Esophagus muscularis mucosa (tissue), 4 donors: ENCODE measurements at regions not wholly inside any gene's neighbourhood (a gene's known extent, or its start where the extent isn't known, plus 50 kb on each side); places are given as distances from the start of the nearest gene placed in this dataset.

ENCODE experiments used
- DNase-seq: peaks from one replicate; pipeline ENCODE4 v3.0.0-alpha.2; 2017; ENCODE audit errors: extremely low spot score
- H3K27ac ChIP-seq, 4 donors: fragments of 200-600 bp; sonication (generic); replicated peaks in 1 of 4; 1 replicate in 3 of 4; 2 replicates in 1 of 4; pipeline ENCODE4 v1.5.1; 2016 to 2019; ENCODE audit warnings: mild to moderate bottlenecking in 1 of 4
- H3K27me3 ChIP-seq, 4 donors: fragments of 200-600 bp; sonication (generic); one replicate each; pipeline versions ENCODE4 v1.5.1 to v1.6.0; 2016 to 2019
- H3K36me3 ChIP-seq, 4 donors: fragments of 200-600 bp; sonication (generic); one replicate each; pipeline ENCODE4 v1.5.1; 2016 to 2019
- H3K4me1 ChIP-seq, 4 donors: fragments of 200-600 bp; sonication (generic); one replicate each; pipeline ENCODE4 v1.5.1; 2016 to 2019
- H3K4me3 ChIP-seq, 4 donors: fragments of 200-600 bp; sonication (generic); 1 replicate in 2 of 4; 2 replicates in 2 of 4; pipeline ENCODE4 v1.5.1; 2016 to 2019; ENCODE audit warnings: mild to moderate bottlenecking in 4 of 4, moderate library complexity in 1 of 4
- H3K9me3 ChIP-seq, 4 donors: fragments of 200-600 bp; sonication (generic); 1 replicate in 3 of 4; 2 replicates in 1 of 4; pipeline ENCODE4 v1.5.1; 2016 to 2019
- CTCF ChIP-seq, 3 experiments: fragments of 200-600 bp in 2 of 3; fragments of 450-650 bp in 1 of 3; sonication (generic) in 2 of 3; IDR thresholded peaks; one replicate each; pipeline ENCODE4 v1.5.1; 2017 to 2019; ENCODE audit warnings: antibody characterized with exemption in 3 of 3, mild to moderate bottlenecking in 2 of 3, moderate library complexity in 1 of 3
- EP300 ChIP-seq: sonication (generic); formaldehyde crosslinking; IDR thresholded peaks from one replicate; pipeline ENCODE4 v1.6.1; 2017; ENCODE audit warnings: antibody characterized with exemption
- POLR2A ChIP-seq: fragments of 450-650 bp; IDR thresholded peaks from one replicate; pipeline ENCODE4 v1.6.1; 2017; ENCODE audit warnings: antibody characterized with exemption, moderate library complexity, mild to moderate bottlenecking, low read depth
- POLR2AphosphoS5 ChIP-seq, 2 donors: sonication (generic); formaldehyde crosslinking; IDR thresholded peaks; one replicate each; pipeline ENCODE4 v1.6.1; 2017; ENCODE audit warnings: antibody characterized with exemption in 2 of 2
- WGBS: methylation state at CpG from one replicate; pipeline ENCODE4 v1.1.5; 2018; 5-methylcytosine and 5-hydroxymethylcytosine counted together
- intact Hi-C: fragments of 100-400 bp; cut with DNase I; formaldehyde crosslinking; loops from one replicate; pipeline ENCODE4 v1.15.1; 2023

GRCh38 chr21:25496825-25497482 lies 110.3 kb downstream of the MRPL39 start:
- no peaks in the 10 kb centered on the region for H3K9me3 ChIP-seq
- intact Hi-C loops = no loop called here
- no peaks in the 10 kb centered on the region for H3K27me3 ChIP-seq
- no peak overlapping the region for H3K4me3 ChIP-seq
- no peaks in the 10 kb centered on the region for H3K4me1 ChIP-seq
- WGBS = 94% methylated on average over 2 of the region's 2 CpGs
- no peak for TF ChIP-seq EP300
- TF ChIP-seq POLR2A = no peak
- no peak for TF ChIP-seq POLR2AphosphoS5 (IDR thresholded peaks at IDR 0.05)
- no peak for TF ChIP-seq CTCF (IDR thresholded peaks at IDR 0.05)
- DNase-seq = no peak
- no peak overlapping the region for H3K27ac ChIP-seq
- no peaks in the 10 kb centered on the region for H3K36me3 ChIP-seq

GRCh38 chr21:25494804-25495203 lies 112.5 kb downstream of the MRPL39 start:
- no peak for TF ChIP-seq POLR2AphosphoS5 (IDR thresholded peaks at IDR 0.05)
- TF ChIP-seq EP300 = no peak
- no peak for TF ChIP-seq POLR2A
- TF ChIP-seq CTCF (IDR thresholded peaks at IDR 0.05) = no peak
- Histone ChIP-seq H3K36me3 (no peaks in the 10 kb centered on the region), H3K27me3 (no peaks in the 10 kb centered on the region), H3K4me3 (no peak overlapping the region), H3K9me3 (no peaks in the 10 kb centered on the region), H3K27ac (no peak overlapping the region), H3K4me1 (no peaks in the 10 kb centered on the region)
- no peak for DNase-seq
- intact Hi-C loops = no loop called here
- 37% methylated on average over 1 of the region's 1 CpG for WGBS

GRCh38 chr21:25493722-25494121 lies 113.6 kb downstream of the MRPL39 start:
- Histone ChIP-seq H3K4me1 (no peaks in the 10 kb centered on the region), H3K27ac (no peak overlapping the region), H3K9me3 (no peaks in the 10 kb centered on the region), H3K4me3 (no peak overlapping the region), H3K36me3 (no peaks in the 10 kb centered on the region), H3K27me3 (no peaks in the 10 kb centered on the region)
- intact Hi-C loops = no loop called here
- TF ChIP-seq CTCF (IDR thresholded peaks at IDR 0.05) (no peak), EP300 (no peak), POLR2A (no peak), POLR2AphosphoS5 (IDR thresholded peaks at IDR 0.05) (no peak)
- 86% methylated on average over 2 of the region's 2 CpGs for WGBS
- no peak for DNase-seq

GRCh38 chr21:25491267-25491666 lies 116.0 kb downstream of the MRPL39 start:
- Histone ChIP-seq H3K27ac (no peak overlapping the region), H3K27me3 (no peaks in the 10 kb centered on the region), H3K9me3 (no peaks in the 10 kb centered on the region), H3K4me1 (no peaks in the 10 kb centered on the region), H3K36me3 (no peaks in the 10 kb centered on the region), H3K4me3 (no peak overlapping the region)
- no peak for TF ChIP-seq EP300
- TF ChIP-seq CTCF (IDR thresholded peaks at IDR 0.05) = no peak
- TF ChIP-seq POLR2AphosphoS5 (IDR thresholded peaks at IDR 0.05) = no peak
- no peak for TF ChIP-seq POLR2A
- no peak for DNase-seq
- 90% methylated on average over 5 of the region's 5 CpGs for WGBS
- intact Hi-C loops = no loop called here

- Histone ChIP-seq H3K36me3 (no peaks in the 10 kb centered on the region), H3K27me3 (no peaks in the 10 kb centered on the region), H3K27ac (no peak overlapping the region), H3K9me3 (no peaks in the 10 kb centered on the region), H3K4me1 (no peaks in the 10 kb centered on the region), H3K4me3 (no peak overlapping the region)
- no peak for DNase-seq
- no peak for TF ChIP-seq POLR2A
- no peak for TF ChIP-seq CTCF (IDR thresholded peaks at IDR 0.05)
- TF ChIP-seq EP300 = no peak
- no peak for TF ChIP-seq POLR2AphosphoS5 (IDR thresholded peaks at IDR 0.05)
- intact Hi-C loops = no loop called here
Observed at GRCh38 chr21:25490742-25491141, 116.5 kb downstream of the MRPL39 start.
